ENCODE measurements at regions not wholly inside any gene's neighbourhood (a gene's known extent, or its start where the extent isn't known, plus 50 kb on each side); places are given as distances from the start of the nearest gene placed in this dataset.

- no peak for TF ChIP-seq CTCF (IDR thresholded peaks at IDR 0.05)
- DNase-seq: no peak
- Histone ChIP-seq H3K9ac (ENCODE audit: insufficient read depth, low read length, poor library complexity, severe bottlenecking) (no peak overlapping the region), H3K27ac (ENCODE audit: low read depth in 1 of 2, low read length in 2 of 2) (no peak overlapping the region), H3K9me3 (replicated peaks in 1 of 2; ENCODE audit: control insufficient read depth in 1 of 2, insufficient read depth in 1 of 2, low read length in 2 of 2) (no peaks in the 10 kb centered on the region), H3K4me3 (replicated peaks in 1 of 3; ENCODE audit: low read depth in 2 of 3, low read length in 3 of 3) (no peak overlapping the region), H3K4me1 (ENCODE audit: control insufficient read depth in 1 of 2, insufficient read depth in 2 of 2, low read length in 2 of 2) (peaks cover 3 to 9% of the 10 kb centered on the region in 2 donors), H3K79me2 (ENCODE audit: insufficient read depth, low read length) (no peaks in the 10 kb centered on the region), H3K36me3 (replicated peaks in 1 of 2; ENCODE audit: control insufficient read depth in 1 of 2, insufficient read depth in 2 of 2, low read length in 2 of 2) (no peaks in the 10 kb centered on the region), H3K27me3 (ENCODE audit: control insufficient read depth in 2 of 2, insufficient read depth in 2 of 2, low read length in 2 of 2) (no peaks in the 10 kb centered on the region), H2AFZ (ENCODE audit: insufficient read depth, low read depth, low read length, poor library complexity, severe bottlenecking) (no peak overlapping the region), H4K20me1 (ENCODE audit: insufficient read depth, low read length) (no peaks in the 10 kb centered on the region), H3K4me2 (replicated peaks; ENCODE audit: extremely low read depth, low read length, poor library complexity, severe bottlenecking) (no peak overlapping the region)
- Mint-ChIP-seq H3K4me1 (peaks cover 11% of the 10 kb centered on the region), H3K36me3 (no peaks in the 10 kb centered on the region), H3K4me3 (no peak overlapping the region), H3K9me3 (no peaks in the 10 kb centered on the region), H3K27me3 (ENCODE audit: low read depth in 3 of 3) (peaks cover 3 to 13% (median 6%) of the 10 kb centered on the region in 3 donors), H3K27ac (no peak overlapping the region)
- intact Hi-C loops (cut with micrococcal nuclease): no loop called here
- 95% methylated on average over 33 of the region's 37 CpGs for WGBS (ENCODE audit: insufficient coverage)
Observed at GRCh38 chr16:86087011-86087895, 188.3 kb downstream of the IRF8 start.

GRCh38 chr16:86087896-86088230 is 188.9 kb downstream of the IRF8 start:
- Histone ChIP-seq H3K9ac (ENCODE audit: insufficient read depth, low read length, poor library complexity, severe bottlenecking) (no peak overlapping the region), H3K4me1 (ENCODE audit: control insufficient read depth in 1 of 2, insufficient read depth in 2 of 2, low read length in 2 of 2) (peaks cover 3 to 9% of the 10 kb centered on the region in 2 donors), H4K20me1 (ENCODE audit: insufficient read depth, low read length) (no peaks in the 10 kb centered on the region), H3K27me3 (ENCODE audit: control insufficient read depth in 2 of 2, insufficient read depth in 2 of 2, low read length in 2 of 2) (no peaks in the 10 kb centered on the region), H3K27ac (ENCODE audit: low read depth in 1 of 2, low read length in 2 of 2) (no peak overlapping the region), H3K4me3 (replicated peaks in 1 of 3; ENCODE audit: low read depth in 2 of 3, low read length in 3 of 3) (no peak overlapping the region), H3K9me3 (replicated peaks in 1 of 2; ENCODE audit: control insufficient read depth in 1 of 2, insufficient read depth in 1 of 2, low read length in 2 of 2) (no peaks in the 10 kb centered on the region), H3K36me3 (replicated peaks in 1 of 2; ENCODE audit: control insufficient read depth in 1 of 2, insufficient read depth in 2 of 2, low read length in 2 of 2) (no peaks in the 10 kb centered on the region), H3K4me2 (replicated peaks; ENCODE audit: extremely low read depth, low read length, poor library complexity, severe bottlenecking) (no peak overlapping the region), H2AFZ (ENCODE audit: insufficient read depth, low read depth, low read length, poor library complexity, severe bottlenecking) (no peak overlapping the region), H3K79me2 (ENCODE audit: insufficient read depth, low read length) (no peaks in the 10 kb centered on the region)
- Mint-ChIP-seq H3K27me3 (ENCODE audit: low read depth in 3 of 3) (peaks cover 2 to 13% (median 6%) of the 10 kb centered on the region in 3 donors), H3K4me1 (peaks cover 11% of the 10 kb centered on the region), H3K9me3 (no peaks in the 10 kb centered on the region), H3K36me3 (no peaks in the 10 kb centered on the region), H3K27ac (no peak overlapping the region), H3K4me3 (no peak overlapping the region)
- no peak for TF ChIP-seq CTCF (IDR thresholded peaks at IDR 0.05)
- intact Hi-C loops (cut with micrococcal nuclease): no loop called here
- WGBS (ENCODE audit: insufficient coverage): 96% methylated on average over 10 of the region's 11 CpGs
- no peak for DNase-seq
